GM12874 (cell line): ENCODE measurements at regions not wholly inside any gene's neighbourhood (a gene's known extent, or its start where the extent isn't known, plus 50 kb on each side); places are given as distances from the start of the nearest gene placed in this dataset.

Experiments used
- CTCF ChIP-seq: IDR thresholded peaks from 2 replicates; pipeline ENCODE4 v1.5.1; 2011; ENCODE audit warnings: low read depth, mild to moderate bottlenecking, control low read depth, low read length, moderate library complexity; ENCODE audit not compliant: insufficient read depth

DNA sequence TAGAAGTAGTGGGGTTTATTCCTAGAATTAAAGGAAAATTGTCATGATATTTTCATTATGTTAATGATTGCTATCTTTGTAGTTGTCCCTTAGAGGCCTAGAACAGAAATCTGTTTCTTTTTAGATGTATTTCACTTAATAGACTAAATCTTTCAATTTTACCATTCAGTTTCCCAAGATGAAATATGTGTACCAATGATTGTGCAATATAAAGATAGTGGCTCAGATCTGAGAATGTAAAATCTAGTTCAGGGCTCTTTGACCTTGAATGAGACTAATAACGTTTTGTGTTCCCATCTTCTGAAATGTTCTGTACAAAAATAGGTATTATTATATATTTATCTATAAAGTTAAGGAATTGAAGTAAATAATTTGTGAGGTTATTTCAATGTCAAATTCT, 947.9 kb downstream of the DTWD2 start:
- TF ChIP-seq CTCF, result no peak

GRCh38 chr5:118033686-118034338, 954.5 kb downstream of the DTWD2 start:
- TF ChIP-seq CTCF, result no peak

- TF ChIP-seq CTCF, result no peak
Measured at GRCh38 chr5:118029807-118030206, 958.5 kb downstream of the DTWD2 start.

GRCh38 chr5:118022062-118022461, 966.3 kb downstream of the DTWD2 start:
- TF ChIP-seq CTCF, result no peak

DNA sequence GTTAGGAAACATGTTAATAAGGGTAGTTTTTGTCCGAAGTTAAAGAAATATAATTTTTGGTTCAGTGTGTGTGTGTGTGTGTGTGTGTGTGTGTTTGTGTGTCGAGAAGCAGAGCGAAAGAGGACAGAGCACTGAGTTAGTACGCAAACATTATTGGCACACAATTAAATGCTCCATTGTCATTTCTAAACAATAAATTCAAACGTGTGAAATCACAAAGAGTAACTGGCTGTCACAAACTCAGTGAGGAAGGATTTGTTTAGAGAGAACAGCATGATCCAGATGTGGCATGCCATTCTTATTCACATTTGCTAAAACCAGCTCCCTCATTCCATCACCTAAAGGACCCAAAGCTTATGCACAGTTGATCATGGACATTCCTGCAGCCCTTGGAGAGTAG, 970.8 kb downstream of the DTWD2 start:
- TF ChIP-seq CTCF, result no peak

DNA sequence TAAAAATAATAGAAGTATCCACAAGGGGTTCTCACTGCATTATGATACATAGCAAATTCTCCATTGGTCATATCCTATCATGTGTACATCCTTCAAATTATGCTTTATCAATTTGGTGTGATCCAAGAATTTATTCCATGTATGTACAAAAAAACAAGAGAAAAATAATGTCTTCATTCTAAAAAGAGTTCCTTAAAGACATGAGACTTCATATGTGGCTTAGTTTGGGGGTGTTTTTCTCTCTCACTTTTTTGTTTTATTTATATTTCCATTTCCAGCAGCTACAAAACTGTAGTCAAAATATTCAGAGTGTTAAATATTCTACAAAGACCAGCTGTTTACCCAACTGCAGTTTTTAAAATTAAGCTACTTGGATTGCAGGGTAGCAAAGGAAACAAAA, 972.0 kb downstream of the DTWD2 start:
- TF ChIP-seq CTCF, result no peak

GRCh38 chr5:118015511-118015910, 972.8 kb downstream of the DTWD2 start:
- no peak for TF ChIP-seq CTCF
